HG02973 (cell line): ENCODE measurements at regions not wholly inside any gene's neighbourhood (a gene's known extent, or its start where the extent isn't known, plus 50 kb on each side); places are given as distances from the start of the nearest gene placed in this dataset.
"Not testable (repeated sequence)": the region's sequence is repeated elsewhere in the genome, so short reads cannot be mapped to it uniquely, and the experiment has no call there.

Experiments
- ATAC-seq: cut with Tn5 transposase; IDR thresholded peaks from one replicate; pipeline ENCODE4 v1.9.1; 2021; ENCODE audit warnings: moderate library complexity; ENCODE audit not compliant: unreplicated experiment

DNA sequence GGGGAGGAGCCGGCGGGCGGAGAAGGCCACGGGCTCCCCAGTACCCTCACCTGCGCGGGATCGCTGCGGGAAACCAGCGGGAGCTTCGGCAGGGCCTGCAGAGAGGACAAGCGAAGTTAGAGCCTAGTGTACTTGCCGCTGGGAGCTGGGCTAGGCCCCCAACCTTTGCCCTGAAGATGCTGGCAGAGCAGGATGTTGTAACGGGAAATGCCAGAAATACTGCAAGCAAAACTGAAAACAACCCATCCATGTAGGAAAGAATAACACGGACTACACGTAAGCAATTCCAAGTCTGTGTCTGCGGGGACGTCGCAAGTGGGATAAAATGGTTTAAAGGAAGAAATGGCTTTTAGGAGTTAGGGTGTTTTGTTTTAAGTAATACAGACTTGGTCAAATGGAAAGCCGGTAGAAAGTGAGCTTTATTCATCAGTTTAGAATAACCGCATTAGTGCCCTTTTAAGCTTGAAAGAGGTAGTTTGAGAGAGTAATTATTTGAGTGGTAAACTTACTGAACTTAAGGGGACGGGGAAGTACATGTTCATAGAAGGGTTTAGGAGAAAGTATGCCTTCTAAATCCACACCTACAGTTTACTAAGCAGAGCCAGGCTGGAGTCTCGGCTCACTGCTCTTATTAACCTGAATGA is 121.3 kb upstream of the NIPA1 start:
- not testable (repeated sequence) for ATAC-seq

DNA sequence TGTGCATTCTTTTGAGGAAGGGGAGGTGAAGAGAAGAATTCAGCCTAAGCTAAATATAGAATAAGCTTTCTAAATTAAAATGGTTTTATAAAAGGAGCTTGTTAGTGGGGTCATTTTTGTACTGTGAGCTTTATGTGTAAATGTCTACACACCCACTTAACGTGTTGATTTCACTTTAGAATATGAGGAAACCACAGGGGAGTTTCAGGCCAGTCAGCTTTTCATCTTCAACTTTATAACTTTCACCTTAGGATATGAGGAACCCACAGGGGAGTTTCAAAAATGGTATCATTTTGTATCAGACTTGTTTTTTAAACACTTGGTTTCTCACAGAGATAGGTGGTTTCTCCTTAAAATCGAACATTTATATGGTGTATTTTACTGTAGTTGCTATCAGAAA is 120.7 kb upstream of the NIPA1 start:
- ATAC-seq: not testable (repeated sequence)

DNA sequence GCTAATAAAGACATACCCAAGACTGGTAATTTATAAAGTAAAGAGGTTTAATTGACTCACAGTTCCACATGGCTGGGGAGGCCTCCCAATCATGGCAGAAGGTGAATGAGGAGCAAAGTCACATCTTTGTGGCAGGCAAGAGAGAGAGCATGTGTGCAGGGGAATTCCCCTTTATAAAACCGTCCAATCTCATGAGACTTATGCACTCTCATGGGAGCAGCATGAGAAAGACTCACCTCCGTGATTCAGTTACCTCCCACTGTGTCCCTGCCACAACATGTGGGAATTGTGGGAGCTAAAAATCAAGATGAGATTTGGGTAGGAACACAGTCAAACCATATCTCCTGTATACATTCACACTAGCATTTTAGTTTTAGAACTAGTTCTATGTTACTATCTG is 101.7 kb upstream of the NIPA1 start:
- not testable (repeated sequence) for ATAC-seq

DNA sequence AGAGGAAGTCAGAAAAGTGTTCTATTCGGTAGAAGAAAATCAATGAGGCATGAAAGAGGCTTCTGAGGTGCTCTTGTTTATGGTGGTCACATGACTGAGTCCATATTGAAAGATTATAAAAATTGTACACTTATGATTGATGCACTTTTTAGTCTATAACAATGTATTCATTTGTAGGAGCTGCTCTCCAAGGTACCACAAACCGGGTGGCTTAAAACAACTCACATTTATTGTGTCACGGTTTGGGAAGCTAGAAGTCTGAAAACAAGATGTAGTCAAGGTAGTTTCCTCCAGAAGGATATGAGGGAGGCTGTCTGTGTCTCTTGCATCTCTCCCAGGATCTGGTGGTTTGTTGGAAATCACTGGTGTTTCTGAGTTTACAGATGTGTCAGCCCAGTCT is 86.6 kb upstream of the NIPA1 start:
- not testable (repeated sequence) for ATAC-seq

DNA sequence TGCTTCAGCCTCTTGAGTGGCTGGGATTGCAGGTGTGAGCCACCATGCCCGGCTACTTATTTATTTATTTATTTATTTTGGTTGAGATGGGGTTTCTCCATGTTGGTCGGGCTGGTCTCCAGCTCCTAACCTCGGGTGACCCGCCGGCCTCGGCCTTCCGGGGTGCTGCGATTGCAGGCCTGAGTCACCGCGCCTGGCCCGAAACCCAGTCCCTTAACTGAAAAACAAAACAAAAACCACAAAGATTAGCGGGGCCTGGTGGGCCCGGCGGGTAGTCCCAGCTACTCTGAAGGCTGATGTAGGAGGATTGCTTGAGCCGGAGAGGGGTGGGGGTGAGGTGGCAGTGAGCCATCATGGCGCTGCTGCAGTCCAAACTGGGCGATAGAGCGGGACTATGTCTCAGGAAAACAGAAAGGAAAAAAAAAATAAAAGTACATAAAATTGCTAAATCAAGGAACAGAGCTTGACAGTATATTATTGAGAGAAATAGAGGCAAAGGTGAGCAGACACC is 75.6 kb upstream of the NIPA1 start:
- not testable (repeated sequence) for ATAC-seq

DNA sequence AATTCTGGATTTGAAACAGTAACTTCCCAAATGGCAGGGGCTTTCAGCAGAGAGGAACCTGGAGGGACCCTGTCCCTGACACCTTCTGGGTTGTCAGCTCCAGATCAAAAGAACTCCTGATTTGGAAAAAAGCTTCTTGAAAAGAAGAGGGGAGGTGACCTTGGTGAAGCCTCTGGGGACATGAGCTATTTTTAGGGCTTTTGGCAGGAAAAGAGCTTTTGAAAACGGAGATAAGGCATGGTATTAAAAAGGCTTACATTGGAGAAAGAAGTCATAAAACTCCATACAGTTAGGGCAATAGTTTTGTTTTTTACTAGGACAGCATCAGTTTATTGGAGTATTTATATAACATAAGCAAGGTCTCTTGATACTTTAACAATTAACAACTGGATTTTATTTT is 72.5 kb upstream of the NIPA1 start:
- ATAC-seq: not testable (repeated sequence)

DNA sequence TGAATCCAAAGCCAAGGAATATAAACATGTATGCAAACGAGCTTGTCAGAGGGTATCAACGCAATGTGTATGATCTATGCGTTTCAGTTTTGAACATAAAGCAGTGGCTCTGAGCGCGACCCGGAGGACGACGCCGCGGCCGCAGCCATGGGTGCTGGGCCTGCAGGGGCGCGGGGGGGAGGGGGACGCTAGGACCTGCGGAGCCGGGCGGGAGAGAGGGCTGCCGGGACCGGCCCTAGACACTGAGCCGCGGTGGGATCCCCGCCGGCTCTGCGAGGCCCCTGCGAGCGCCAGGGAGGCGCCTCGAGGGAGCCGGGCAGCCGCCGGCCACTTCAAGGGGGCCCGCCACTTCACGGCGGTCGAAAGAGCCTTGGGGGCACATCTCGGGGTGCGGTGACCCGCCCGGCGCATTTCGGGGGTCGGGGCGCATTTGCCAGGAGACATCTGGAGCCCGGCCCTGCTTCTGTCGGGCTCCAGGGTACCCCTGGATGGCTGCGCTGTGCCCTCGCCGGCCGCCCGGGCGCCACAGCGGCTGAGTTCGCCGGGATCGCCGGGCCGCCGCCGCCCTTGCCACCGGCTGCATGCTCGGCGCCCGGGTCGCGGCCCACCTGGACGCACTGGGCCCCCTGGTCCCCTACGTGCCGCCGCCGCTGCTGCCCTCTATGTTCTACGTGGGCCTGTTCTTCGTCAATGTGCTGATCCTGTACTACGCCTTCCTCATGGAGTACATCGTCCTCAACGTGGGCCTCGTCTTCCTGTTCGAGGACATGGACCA is 71.9 kb upstream of the NIPA1 start:
- not testable (repeated sequence) for ATAC-seq

DNA sequence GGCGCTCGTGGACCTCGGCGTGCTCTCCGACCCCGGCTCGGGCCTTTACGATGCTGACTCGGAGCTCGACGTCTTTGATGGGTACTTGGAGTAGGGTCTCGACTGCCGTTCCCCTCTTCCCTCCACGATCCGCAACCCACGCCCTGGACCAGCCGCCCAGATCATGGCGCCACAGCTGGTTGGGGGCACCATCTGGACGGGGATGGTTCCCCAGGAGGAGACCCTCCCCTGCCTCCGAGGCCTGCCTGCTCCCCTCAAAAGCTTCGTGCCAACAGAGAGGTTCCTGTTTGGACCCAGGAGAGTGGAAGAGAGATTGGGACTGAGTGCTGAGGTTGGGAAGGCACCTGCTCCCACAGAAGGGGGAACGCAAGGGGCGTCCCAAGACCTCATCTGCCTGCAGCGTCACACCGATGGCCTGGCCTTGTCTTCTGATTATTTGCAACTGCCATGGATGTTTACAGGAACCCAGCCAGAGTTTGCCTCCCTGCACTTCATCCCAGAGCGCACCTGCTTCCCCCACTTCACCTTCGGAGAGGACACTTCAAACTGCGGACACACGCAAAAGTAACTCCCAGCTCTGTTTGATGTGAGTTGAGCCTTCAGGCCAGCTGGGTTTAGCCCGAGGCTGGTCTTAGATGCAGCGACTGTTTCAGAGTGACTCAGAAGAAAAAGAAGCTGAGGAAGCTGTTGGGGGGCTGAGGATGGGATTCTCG is 71.2 kb upstream of the NIPA1 start:
- ATAC-seq: not testable (repeated sequence)

DNA sequence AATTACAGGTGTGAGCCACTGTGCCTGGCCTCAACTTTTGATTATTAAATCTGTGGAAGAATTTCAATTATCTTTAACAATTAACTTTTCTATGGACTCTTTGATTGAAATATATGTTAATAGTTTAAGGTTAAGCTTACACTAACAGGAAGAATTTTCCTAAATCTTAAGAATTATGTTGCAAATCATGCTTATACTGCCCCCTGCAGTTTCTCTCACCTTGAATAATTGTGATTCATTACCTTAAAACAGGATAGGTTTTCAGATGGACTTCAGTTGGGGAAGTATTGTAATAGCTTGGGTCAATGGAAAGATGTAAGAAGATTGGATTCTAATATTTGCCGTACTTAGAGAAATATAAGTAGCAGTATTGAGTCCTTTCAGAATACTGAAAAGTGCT is 66.5 kb upstream of the NIPA1 start:
- ATAC-seq: not testable (repeated sequence)

DNA sequence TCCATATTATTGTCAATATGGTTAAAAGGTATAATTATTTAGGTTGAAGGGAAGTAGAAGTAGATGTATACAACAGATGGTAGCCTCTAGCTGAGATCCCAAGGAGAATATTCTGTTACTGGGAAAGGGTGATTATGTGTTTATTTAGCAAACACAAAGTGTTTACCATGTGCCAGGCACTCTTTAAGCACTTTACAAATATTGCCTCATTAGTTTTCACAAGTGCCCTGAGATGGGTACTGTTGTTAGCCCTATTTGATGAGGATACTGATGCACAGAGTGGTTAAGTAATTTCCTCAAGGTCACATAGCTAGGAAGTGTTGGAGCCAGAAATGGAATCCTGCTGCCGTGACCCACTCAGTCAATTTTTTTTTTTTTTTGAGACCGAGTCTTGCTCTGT is 60.3 kb upstream of the NIPA1 start:
- ATAC-seq: not testable (repeated sequence)

DNA sequence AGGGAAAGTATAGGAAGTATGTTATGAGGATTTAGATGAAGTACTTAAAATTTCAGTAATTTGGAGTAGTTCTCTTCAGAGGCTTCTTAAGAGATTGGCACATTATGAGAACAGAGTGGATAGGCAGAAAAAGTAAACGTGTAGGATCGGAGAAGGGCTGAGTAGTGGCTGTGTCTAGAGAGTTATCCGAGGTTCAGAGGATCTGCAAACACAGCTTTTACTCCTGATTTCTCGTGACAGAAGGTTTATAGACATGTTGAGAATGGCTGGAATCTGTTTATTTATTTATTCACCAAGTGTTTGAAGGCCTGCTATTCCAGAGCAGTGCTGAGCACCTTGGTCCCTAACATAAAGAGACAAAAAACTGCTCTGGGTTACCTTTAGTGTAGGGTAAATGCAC is 51.4 kb upstream of the NIPA1 start:
- not testable (repeated sequence) for ATAC-seq

DNA sequence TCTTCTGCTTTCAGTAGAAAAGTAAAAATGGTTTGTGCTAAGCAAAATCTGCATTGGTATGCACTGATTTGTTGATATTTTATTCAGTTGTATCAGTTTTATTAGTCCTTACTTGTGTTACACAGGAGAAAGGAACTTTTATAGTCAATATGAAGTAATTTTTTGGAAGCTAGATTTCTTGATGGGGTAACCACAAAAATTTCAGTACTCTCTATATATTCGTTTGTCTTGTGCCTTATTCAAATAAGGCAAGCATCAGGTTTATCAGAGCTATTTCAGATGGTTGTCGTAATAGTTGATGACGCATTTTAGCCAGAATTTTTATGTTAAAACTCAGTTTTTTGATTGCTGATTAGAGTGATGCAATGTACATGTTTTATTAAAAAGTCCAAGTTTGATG is 50.7 kb upstream of the NIPA1 start:
- ATAC-seq: no peak

DNA sequence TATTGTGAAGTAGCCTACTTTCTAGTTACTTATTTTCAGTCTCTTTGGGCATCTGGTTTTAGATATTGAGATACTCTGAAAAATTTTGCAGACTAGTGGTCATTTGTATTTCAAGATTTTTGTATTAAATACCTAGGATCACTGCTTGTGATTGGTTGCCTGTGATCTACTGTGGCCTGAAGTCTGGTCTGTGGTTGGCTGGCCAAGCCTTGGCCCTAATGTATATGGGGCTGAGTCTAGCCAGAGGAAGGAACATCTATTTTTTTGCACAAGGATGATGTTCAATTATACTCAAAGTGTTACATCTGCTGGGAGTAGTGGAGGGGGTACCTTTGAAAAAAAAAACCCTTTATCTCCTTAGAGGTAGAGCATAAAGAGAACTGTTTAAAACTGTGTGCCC is 50.2 kb upstream of the NIPA1 start:
- ATAC-seq: not testable (repeated sequence)
